Liver (tissue), 8 donors: ENCODE measurements at regions not wholly inside any gene's neighbourhood (a gene's known extent, or its start where the extent isn't known, plus 50 kb on each side); places are given as distances from the start of the nearest gene placed in this dataset.

Experiments used
- DNase-seq: peaks from one replicate; pipeline ENCODE4 v3.0.0-alpha.2; 2017; ENCODE audit warnings: low spot score
- H3K27ac ChIP-seq, 2 donors: one replicate each; pipeline ENCODE4 v1.7.0; 2013; ENCODE audit warnings: inconsistent platforms in 2 of 2, low read length in 2 of 2, control low read depth in 1 of 2, low read depth in 1 of 2, mild to moderate bottlenecking in 1 of 2
- H3K27me3 ChIP-seq, 4 donors: one replicate each; pipeline versions ENCODE4 v1.6.1 to v1.7.0; 2013; ENCODE audit warnings: low read length in 3 of 4, inconsistent platforms in 1 of 4, mild to moderate bottlenecking in 1 of 4, moderate library complexity in 1 of 4; ENCODE audit not compliant: control insufficient read depth in 4 of 4, insufficient read depth in 4 of 4
- H3K36me3 ChIP-seq, 4 donors: one replicate each; pipeline versions ENCODE4 v1.6.1 to v1.7.0; 2013; ENCODE audit warnings: low read length in 3 of 4, mild to moderate bottlenecking in 3 of 4, low read depth in 1 of 4, moderate library complexity in 1 of 4; ENCODE audit not compliant: control insufficient read depth in 4 of 4, insufficient read depth in 3 of 4
- H3K4me1 ChIP-seq, 4 donors: one replicate each; pipeline versions ENCODE4 v1.6.1 to v1.7.0; 2013; ENCODE audit warnings: low read length in 3 of 4, mild to moderate bottlenecking in 3 of 4, moderate library complexity in 1 of 4; ENCODE audit not compliant: control insufficient read depth in 4 of 4, insufficient read depth in 4 of 4
- H3K4me3 ChIP-seq, 3 donors: one replicate each; pipeline versions ENCODE4 v1.6.1 to v1.7.0; 2013; ENCODE audit warnings: low read length in 3 of 3, control low read depth in 1 of 3, low read depth in 1 of 3, mild to moderate bottlenecking in 1 of 3
- H3K9ac ChIP-seq, 2 donors: one replicate each; pipeline ENCODE4 v1.7.0; 2013; ENCODE audit warnings: low read length in 2 of 2, mild to moderate bottlenecking in 2 of 2, moderate library complexity in 2 of 2, control low read depth in 1 of 2, low read depth in 1 of 2
- H3K9me3 ChIP-seq, 4 donors: one replicate each; pipeline versions ENCODE4 v1.6.1 to v1.7.0; 2013; ENCODE audit warnings: low read length in 3 of 4; ENCODE audit not compliant: control insufficient read depth in 4 of 4
- ATF3 ChIP-seq: IDR thresholded peaks from 2 replicates; pipeline ENCODE4 v1.6.1; 2016; ENCODE audit warnings: antibody characterized with exemption
- CTCF ChIP-seq: fragments of 150-350 bp; IDR thresholded peaks from 2 replicates; pipeline ENCODE4 v1.5.1; 2017; ENCODE audit warnings: improper control_type of control experiment, low read depth, low read length; ENCODE audit not compliant: missing input control
- EGR1 ChIP-seq, 2 donors: IDR thresholded peaks; 2 replicates each; pipeline ENCODE4 v1.6.1; 2016 to 2018; ENCODE audit warnings: antibody characterized with exemption in 2 of 2, low read depth in 2 of 2
- FOXA1 ChIP-seq: IDR thresholded peaks from 2 replicates; pipeline ENCODE4 v1.6.1; 2016; ENCODE audit warnings: antibody characterized with exemption
- FOXA2 ChIP-seq: IDR thresholded peaks from 2 replicates; pipeline ENCODE4 v1.6.1; 2016; ENCODE audit warnings: antibody characterized with exemption
- GABPA ChIP-seq, 2 donors: IDR thresholded peaks in 1 of 2; conservative IDR thresholded peaks in 1 of 2; 2 replicates each; pipeline ENCODE4 v1.6.1; 2016; ENCODE audit warnings: antibody characterized with exemption in 2 of 2, mild to moderate bottlenecking in 1 of 2, moderate library complexity in 1 of 2
- HNF4G ChIP-seq: IDR thresholded peaks from 2 replicates; pipeline ENCODE4 v1.6.1; 2016; ENCODE audit warnings: antibody characterized with exemption
- JUND ChIP-seq, 2 donors: IDR thresholded peaks; 2 replicates each; pipeline ENCODE4 v1.6.1; 2016; ENCODE audit warnings: antibody characterized with exemption in 2 of 2
- RXRA ChIP-seq, 2 donors: IDR thresholded peaks; 2 replicates each; pipeline ENCODE4 v1.6.1; 2017 to 2018; ENCODE audit warnings: antibody characterized with exemption in 2 of 2, mild to moderate bottlenecking in 1 of 2
- YY1 ChIP-seq: IDR thresholded peaks from 2 replicates; pipeline ENCODE4 v1.6.1; 2016; ENCODE audit warnings: antibody characterized with exemption, mild to moderate bottlenecking
- ZBTB33 ChIP-seq: IDR thresholded peaks from 2 replicates; pipeline ENCODE4 v1.6.1; 2016; ENCODE audit warnings: antibody characterized with exemption
- WGBS: extraction: QIAGEN DNeasy Blood & Tissue Kit; methylation state at CpG from one replicate; pipeline ENCODE4 v1.1.7; 2013; 5-methylcytosine and 5-hydroxymethylcytosine counted together
- donor health status: healthy.
- donor health status: healthy.
- donor health status: healthy.
- donor health status: healthy.
- donor health status: healthy.

GRCh38 chr16:75841517-75841916 lies 115.2 kb upstream of the CPHXL start:
- Histone ChIP-seq H3K36me3 (no peaks in the 10 kb centered on the region), H3K4me3 (no peak overlapping the region), H3K4me1 (no peaks in the 10 kb centered on the region), H3K27ac (no peak overlapping the region), H3K27me3 (no peaks in the 10 kb centered on the region), H3K9me3 (no peaks in the 10 kb centered on the region), H3K9ac (no peak overlapping the region)
- no peak for TF ChIP-seq RXRA (IDR thresholded peaks at IDR 0.05)
- no peak for TF ChIP-seq YY1
- TF ChIP-seq EGR1 (IDR thresholded peaks at IDR 0.05; ENCODE audit: low read depth in 2 of 2), result no peak
- TF ChIP-seq FOXA2, result no peak
- no peak for TF ChIP-seq GABPA (IDR thresholded peaks at IDR 0.05 in 1 of 2, conservative IDR thresholded peaks at IDR 0.05 in 1 of 2)
- WGBS, result 14% methylated on average over 1 of the region's 1 CpG
- no peak for DNase-seq

- 73% methylated on average over 1 of the region's 1 CpG for whole genome bisulfite sequencing
- Histone ChIP-seq H3K36me3 (no peaks in the 10 kb centered on the region), H3K4me3 (no peak overlapping the region), H3K9me3 (no peaks in the 10 kb centered on the region), H3K27me3 (no peaks in the 10 kb centered on the region), H3K9ac (no peak overlapping the region), H3K4me1 (no peaks in the 10 kb centered on the region), H3K27ac (no peak overlapping the region)
- no peak for DNase-seq
- TF ChIP-seq ZBTB33 (no peak), ATF3 (no peak), HNF4G (no peak), EGR1 (IDR thresholded peaks at IDR 0.05; ENCODE audit: low read depth in 2 of 2) (no peak), YY1 (no peak), FOXA1 (no peak), JUND (IDR thresholded peaks at IDR 0.05) (no peak), CTCF (no peak), GABPA (IDR thresholded peaks at IDR 0.05 in 1 of 2, conservative IDR thresholded peaks at IDR 0.05 in 1 of 2) (no peak), FOXA2 (no peak)
These were observed 120.9 kb upstream of the CPHXL start for GRCh38 chr16:75847172-75847571.

GRCh38 chr16:75854152-75854551 lies 127.9 kb upstream of the CPHXL start:
- WGBS, result 9% methylated on average over 4 of the region's 4 CpGs

More at GRCh38 chr16:75854152-75854551, 127.9 kb upstream of the CPHXL start:
- no peak for DNase-seq
- no peak overlapping the region for H3K9ac ChIP-seq
- H3K4me1 ChIP-seq, result no peaks in the 10 kb centered on the region
- no peaks in the 10 kb centered on the region for H3K9me3 ChIP-seq
- no peak overlapping the region for H3K27ac ChIP-seq
- TF ChIP-seq CTCF, result no peak
- no peak for TF ChIP-seq JUND (IDR thresholded peaks at IDR 0.05)
- no peaks in the 10 kb centered on the region for H3K27me3 ChIP-seq
- no peak overlapping the region for H3K4me3 ChIP-seq
- H3K36me3 ChIP-seq, result no peaks in the 10 kb centered on the region
